Astrocyte of the spinal cord (primary cell): ENCODE measurements at regions not wholly inside any gene's neighbourhood (a gene's known extent, or its start where the extent isn't known, plus 50 kb on each side); places are given as distances from the start of the nearest gene placed in this dataset.

Source experiments
- DNase-seq: peaks from one replicate; pipeline ENCODE4 v3.0.0; 2011; ENCODE audit warnings: low read depth, low spot score
- H3K4me3 ChIP-seq: 2 replicates; pipeline ENCODE4 v1.5.1; 2011; ENCODE audit warnings: low read depth, mild to moderate bottlenecking, low read length, moderate library complexity
- CTCF ChIP-seq: IDR thresholded peaks from 2 replicates; pipeline ENCODE4 v1.5.1; 2012; ENCODE audit warnings: low read depth, mild to moderate bottlenecking, low read length, inconsistent platforms
- in situ Hi-C: cut with HindIII; loops from 2 replicates; pipeline ENCODE4 v1.10.0; 2017; ENCODE audit warnings: low sequenced_read_pairs

- no peak overlapping the region for H3K4me3 ChIP-seq
- in situ Hi-C loops = no loop called here
- no peak for TF ChIP-seq CTCF
- no peak for DNase-seq
These were observed 81.6 kb upstream of the PRR20G start for GRCh38 chr3:127369356-127369935.

GRCh38 chr3:127368186-127369032, 80.6 kb upstream of the PRR20G start:
- no peak for TF ChIP-seq CTCF
- H3K4me3 ChIP-seq = no peak overlapping the region
- in situ Hi-C loops = no loop called here
- no peak for DNase-seq

- TF ChIP-seq CTCF = no peak
- no peak for DNase-seq
- in situ Hi-C loops = no loop called here
- H3K4me3 ChIP-seq = no peak overlapping the region
These were observed 79.7 kb upstream of the PRR20G start for GRCh38 chr3:127367593-127367992.

- in situ Hi-C loops = no loop called here
- no peak overlapping the region for H3K4me3 ChIP-seq
- peak; percentile 9 for TF ChIP-seq CTCF
- no peak for DNase-seq
These were observed 78.5 kb upstream of the PRR20G start for GRCh38 chr3:127366383-127366782.

- no peak for TF ChIP-seq CTCF
- in situ Hi-C loops = no loop called here
- H3K4me3 ChIP-seq = no peak overlapping the region
- DNase-seq = no peak
These were observed 77.4 kb upstream of the PRR20G start for GRCh38 chr3:127365163-127365798.

- TF ChIP-seq CTCF = no peak
- no peak overlapping the region for H3K4me3 ChIP-seq
- in situ Hi-C loops = no loop called here
- DNase-seq = no peak
These were observed 76.0 kb upstream of the PRR20G start for GRCh38 chr3:127363891-127364290.
